ENCODE measurements at regions not wholly inside any gene's neighbourhood (a gene's known extent, or its start where the extent isn't known, plus 50 kb on each side); places are given as distances from the start of the nearest gene placed in this dataset.

- TF ChIP-seq EZH2 (IDR thresholded peaks at IDR 0.05; ENCODE audit: insufficient read depth, poor library complexity, severe bottlenecking), result no peak
- no peak for TF ChIP-seq EZH2phosphoT487 (IDR thresholded peaks at IDR 0.05; ENCODE audit: insufficient read depth, low read depth)
Observed at GRCh38 chr6:140779991-140780596, 1352.6 kb upstream of the GJE1 start.

Measured in GM23248 (cell line).